Progenitor cell of endocrine pancreas (in vitro differentiated cells): ENCODE measurements at regions not wholly inside any gene's neighbourhood (a gene's known extent, or its start where the extent isn't known, plus 50 kb on each side); places are given as distances from the start of the nearest gene placed in this dataset.

Experiments used
- DNase-seq: peaks from one replicate; pipeline ENCODE4 v3.0.0; 2021; ENCODE audit warnings: low spot score; ENCODE audit not compliant: unreplicated experiment
- H3K27ac Mint-ChIP-seq: 2 replicates; pipeline ENCODE4 v1.8.0; 2021; ENCODE audit warnings: mild to moderate bottlenecking, moderate library complexity, mixed read lengths
- H3K27me3 Mint-ChIP-seq: 2 replicates; pipeline ENCODE4 v1.8.0; 2021; ENCODE audit warnings: mixed read lengths
- H3K36me3 Mint-ChIP-seq: 2 replicates; pipeline ENCODE4 v1.8.0; 2022; ENCODE audit warnings: mixed read lengths; ENCODE audit not compliant: insufficient read depth
- H3K4me1 Mint-ChIP-seq: 2 replicates; pipeline ENCODE4 v1.8.0; 2021; ENCODE audit warnings: low read depth, mixed read lengths
- H3K4me3 Mint-ChIP-seq: 2 replicates; pipeline ENCODE4 v1.8.0; 2021; ENCODE audit warnings: low read depth, mild to moderate bottlenecking, moderate library complexity, mixed read lengths
- H3K9me3 Mint-ChIP-seq: 2 replicates; pipeline ENCODE4 v1.8.0; 2021; ENCODE audit warnings: low read depth, mixed read lengths
- TF ChIP-seq, protein P1 (sequence below): fragments of 200-600 bp; sonication (generic); IDR thresholded peaks from one replicate; pipeline ENCODE4 v1.5.0; 2021; ENCODE audit warnings: antibody characterized with exemption, mild to moderate bottlenecking; ENCODE audit not compliant: unreplicated experiment

DNA sequence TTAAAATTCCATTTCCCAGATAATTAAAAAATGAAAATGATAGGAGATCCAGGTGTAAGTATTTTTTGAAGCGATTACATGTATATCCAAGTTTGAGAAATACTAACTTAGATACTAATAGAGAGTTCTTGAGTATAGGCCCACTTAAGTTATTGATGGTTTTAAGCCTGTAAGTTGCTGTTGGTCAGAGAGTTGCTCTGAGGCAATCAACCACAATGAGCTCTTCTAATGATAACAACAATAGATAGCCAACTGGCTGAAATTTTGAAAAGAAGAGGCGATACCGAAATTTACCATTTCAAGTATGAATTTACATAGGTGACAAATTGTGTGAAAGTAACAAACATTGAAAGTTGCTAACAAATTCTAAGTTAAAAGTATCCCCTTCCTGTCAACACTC, 209.5 kb downstream of the MANEA start:
- Mint-ChIP-seq H3K9me3 (peaks cover 4% of the 10 kb centered on the region), H3K4me3 (no peak overlapping the region), H3K27me3 (no peaks in the 10 kb centered on the region), H3K4me1 (no peaks in the 10 kb centered on the region), H3K36me3 (no peaks in the 10 kb centered on the region), H3K27ac (no peak overlapping the region)
- TF ChIP-seq, protein P1, sequence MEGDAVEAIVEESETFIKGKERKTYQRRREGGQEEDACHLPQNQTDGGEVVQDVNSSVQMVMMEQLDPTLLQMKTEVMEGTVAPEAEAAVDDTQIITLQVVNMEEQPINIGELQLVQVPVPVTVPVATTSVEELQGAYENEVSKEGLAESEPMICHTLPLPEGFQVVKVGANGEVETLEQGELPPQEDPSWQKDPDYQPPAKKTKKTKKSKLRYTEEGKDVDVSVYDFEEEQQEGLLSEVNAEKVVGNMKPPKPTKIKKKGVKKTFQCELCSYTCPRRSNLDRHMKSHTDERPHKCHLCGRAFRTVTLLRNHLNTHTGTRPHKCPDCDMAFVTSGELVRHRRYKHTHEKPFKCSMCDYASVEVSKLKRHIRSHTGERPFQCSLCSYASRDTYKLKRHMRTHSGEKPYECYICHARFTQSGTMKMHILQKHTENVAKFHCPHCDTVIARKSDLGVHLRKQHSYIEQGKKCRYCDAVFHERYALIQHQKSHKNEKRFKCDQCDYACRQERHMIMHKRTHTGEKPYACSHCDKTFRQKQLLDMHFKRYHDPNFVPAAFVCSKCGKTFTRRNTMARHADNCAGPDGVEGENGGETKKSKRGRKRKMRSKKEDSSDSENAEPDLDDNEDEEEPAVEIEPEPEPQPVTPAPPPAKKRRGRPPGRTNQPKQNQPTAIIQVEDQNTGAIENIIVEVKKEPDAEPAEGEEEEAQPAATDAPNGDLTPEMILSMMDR, result no peak
- no peak for DNase-seq

- H3K4me1 Mint-ChIP-seq, result no peaks in the 10 kb centered on the region
- H3K36me3 Mint-ChIP-seq, result no peaks in the 10 kb centered on the region
- peaks cover 11% of the 10 kb centered on the region for H3K27me3 Mint-ChIP-seq
Measured at GRCh38 chr6:95790787-95791186, 213.5 kb downstream of the MANEA start.

GRCh38 chr6:95794749-95795148, 217.4 kb downstream of the MANEA start:
- Mint-ChIP-seq H3K4me3 (no peak overlapping the region), H3K27ac (no peak overlapping the region)

More at GRCh38 chr6:95790787-95791186, 213.5 kb downstream of the MANEA start:
- Mint-ChIP-seq H3K9me3 (peaks cover 8% of the 10 kb centered on the region), H3K4me3 (no peak overlapping the region), H3K27ac (no peak overlapping the region)
- no peak for DNase-seq
- TF ChIP-seq, protein P1, result no peak

GRCh38 chr6:95795927-95796326, 218.6 kb downstream of the MANEA start:
- H3K9me3 Mint-ChIP-seq, result peaks cover 5% of the 10 kb centered on the region
- peaks cover 44% of the 10 kb centered on the region for H3K27me3 Mint-ChIP-seq
- no peak for DNase-seq
- no peak overlapping the region for H3K4me3 Mint-ChIP-seq
- H3K27ac Mint-ChIP-seq, result no peak overlapping the region
- TF ChIP-seq, protein P1, result no peak
- no peaks in the 10 kb centered on the region for H3K4me1 Mint-ChIP-seq
- H3K36me3 Mint-ChIP-seq, result no peaks in the 10 kb centered on the region

More at GRCh38 chr6:95794749-95795148, 217.4 kb downstream of the MANEA start:
- no peaks in the 10 kb centered on the region for H3K4me1 Mint-ChIP-seq
- no peak for DNase-seq
- H3K27me3 Mint-ChIP-seq, result peaks cover 35% of the 10 kb centered on the region
- H3K36me3 Mint-ChIP-seq, result no peaks in the 10 kb centered on the region
- TF ChIP-seq, protein P1, result no peak
- peaks cover 8% of the 10 kb centered on the region for H3K9me3 Mint-ChIP-seq

GRCh38 chr6:95797054-95797453, 218.7 kb upstream of the FUT9 start:
- TF ChIP-seq, protein P1, result no peak
- Mint-ChIP-seq H3K27ac (no peak overlapping the region), H3K4me3 (no peak overlapping the region), H3K9me3 (peaks cover 5% of the 10 kb centered on the region), H3K4me1 (no peaks in the 10 kb centered on the region), H3K27me3 (peaks cover 50% of the 10 kb centered on the region), H3K36me3 (no peaks in the 10 kb centered on the region)
- DNase-seq, result no peak
